GM21723 (cell line): ENCODE measurements at regions not wholly inside any gene's neighbourhood (a gene's known extent, or its start where the extent isn't known, plus 50 kb on each side); places are given as distances from the start of the nearest gene placed in this dataset.
"Not testable (repeated sequence)": the region's sequence is repeated elsewhere in the genome, so short reads cannot be mapped to it uniquely, and the experiment has no call there.

Experiments used
- ATAC-seq: cut with Tn5 transposase; IDR thresholded peaks from one replicate; pipeline ENCODE4 v1.9.1; 2021; ENCODE audit warnings: mild to moderate bottlenecking, moderate library complexity; ENCODE audit not compliant: unreplicated experiment

GRCh38 chr14:43135877-43136411 lies 1371.1 kb downstream of the FSCB start:
- no peak for ATAC-seq

GRCh38 chr14:43132441-43132840 lies 1374.6 kb downstream of the FSCB start:
- ATAC-seq, result no peak

- ATAC-seq, result not testable (repeated sequence)
These were observed 1378.7 kb downstream of the FSCB start for GRCh38 chr14:43128429-43128828.

GRCh38 chr14:43127874-43128273 lies 1379.2 kb downstream of the FSCB start:
- not testable (repeated sequence) for ATAC-seq

- ATAC-seq, result no peak
These were observed 1383.5 kb downstream of the FSCB start for GRCh38 chr14:43123544-43123943.

- ATAC-seq, result no peak
These were observed 1387.4 kb downstream of the FSCB start for GRCh38 chr14:43119672-43120071.

GRCh38 chr14:43116341-43116740 lies 1390.7 kb downstream of the FSCB start:
- no peak for ATAC-seq

GRCh38 chr14:43105305-43105704 lies 1401.8 kb downstream of the FSCB start:
- ATAC-seq, result no peak

GRCh38 chr14:43090380-43090779 lies 1416.7 kb downstream of the FSCB start:
- no peak for ATAC-seq

- ATAC-seq, result no peak
These were observed 1419.4 kb downstream of the FSCB start for GRCh38 chr14:43087666-43088065.

GRCh38 chr14:43085819-43086218 lies 1421.3 kb downstream of the FSCB start:
- no peak for ATAC-seq

- ATAC-seq, result not testable (repeated sequence)
These were observed 1439.7 kb downstream of the FSCB start for GRCh38 chr14:43067372-43067771.

- no peak for ATAC-seq
These were observed 1449.4 kb downstream of the LRFN5 start for GRCh38 chr14:43056106-43056505.

- ATAC-seq, result no peak
These were observed 1446.2 kb downstream of the LRFN5 start for GRCh38 chr14:43052897-43053296.

GRCh38 chr14:43043850-43044249 lies 1437.2 kb downstream of the LRFN5 start:
- no peak for ATAC-seq

- ATAC-seq, result no peak
These were observed 1435.7 kb downstream of the LRFN5 start for GRCh38 chr14:43042408-43042807.

GRCh38 chr14:43041976-43042375 lies 1435.3 kb downstream of the LRFN5 start:
- ATAC-seq, result no peak

GRCh38 chr14:43041207-43041606 lies 1434.5 kb downstream of the LRFN5 start:
- no peak for ATAC-seq

- no peak for ATAC-seq
These were observed 1433.2 kb downstream of the LRFN5 start for GRCh38 chr14:43039881-43040280.

- ATAC-seq, result no peak
These were observed 1424.9 kb downstream of the LRFN5 start for GRCh38 chr14:43031598-43031997.

GRCh38 chr14:43022094-43022800 lies 1415.6 kb downstream of the LRFN5 start:
- ATAC-seq, result no peak

GRCh38 chr14:43019826-43020225 lies 1413.2 kb downstream of the LRFN5 start:
- no peak for ATAC-seq

- ATAC-seq, result no peak
These were observed 1407.7 kb downstream of the LRFN5 start for GRCh38 chr14:43014338-43014737.
